Natural killer cell (primary cell): ENCODE measurements at regions not wholly inside any gene's neighbourhood (a gene's known extent, or its start where the extent isn't known, plus 50 kb on each side); places are given as distances from the start of the nearest gene placed in this dataset.

Experiments
- ATAC-seq, 3 donors: fragments of 150-1000 bp in 2 of 3; fragments of 200-7000 bp in 1 of 3; cut with Tn5 transposase; 1 replicate in 1 of 3; 2 replicates in 2 of 3; pipeline ENCODE4 v1.10.0; 2021; ENCODE audit warnings: mild to moderate bottlenecking in 2 of 3, moderate library complexity in 2 of 3
- DNase-seq, 2 donors: peaks; one replicate each; pipeline versions ENCODE4 v3.0.0 to v3.0.0-alpha.2; 2013 to 2021; ENCODE audit warnings: mixed read lengths in 1 of 2
- H3K27ac ChIP-seq: one replicate; pipeline ENCODE4 v1.5.1; 2013; ENCODE audit warnings: mild to moderate bottlenecking, low read length
- H3K27me3 ChIP-seq: one replicate; pipeline ENCODE4 v1.6.1; 2013; ENCODE audit warnings: low read length; ENCODE audit not compliant: control insufficient read depth, insufficient read depth
- H3K36me3 ChIP-seq: one replicate; pipeline ENCODE4 v1.6.1; 2013; ENCODE audit warnings: low read length; ENCODE audit not compliant: control insufficient read depth, insufficient read depth
- H3K4me1 ChIP-seq: one replicate; pipeline ENCODE4 v1.6.1; 2013; ENCODE audit warnings: low read length; ENCODE audit not compliant: control insufficient read depth, insufficient read depth
- H3K4me3 ChIP-seq: one replicate; pipeline ENCODE4 v1.5.1; 2013; ENCODE audit warnings: low read length
- H3K9me3 ChIP-seq: one replicate; pipeline ENCODE4 v1.6.1; 2013; ENCODE audit warnings: low read length; ENCODE audit not compliant: control insufficient read depth, insufficient read depth
- H3K27ac Mint-ChIP-seq, 2 donors: one replicate each; pipeline ENCODE4 v1.8.0; 2022; ENCODE audit warnings: mild to moderate bottlenecking in 2 of 2, mixed read lengths in 2 of 2, moderate library complexity in 1 of 2
- H3K27me3 Mint-ChIP-seq, 2 donors: one replicate each; pipeline ENCODE4 v1.8.0; 2022; ENCODE audit warnings: low read depth in 2 of 2, mixed read lengths in 2 of 2
- H3K36me3 Mint-ChIP-seq: one replicate; pipeline ENCODE4 v1.8.0; 2022; ENCODE audit warnings: mixed read lengths
- H3K4me1 Mint-ChIP-seq, 2 donors: one replicate each; pipeline ENCODE4 v1.8.0; 2022; ENCODE audit warnings: mixed read lengths in 2 of 2
- H3K4me3 Mint-ChIP-seq: one replicate; pipeline ENCODE4 v1.8.0; 2022; ENCODE audit warnings: mild to moderate bottlenecking, moderate library complexity, mixed read lengths
- H3K9me3 Mint-ChIP-seq, 2 donors: one replicate each; pipeline ENCODE4 v1.8.0; 2022; ENCODE audit warnings: mixed read lengths in 2 of 2
- CTCF ChIP-seq: fragments of 200-600 bp; IDR thresholded peaks from one replicate; pipeline ENCODE4 v1.8.0; 2022; ENCODE audit warnings: antibody characterized with exemption
- whole genome bisulfite sequencing: methylation state at CpG from one replicate; pipeline ENCODE4 v1.1.7; 2013; ENCODE audit warnings: missing lambda C conversion rate; ENCODE audit not compliant: insufficient coverage; 5-methylcytosine and 5-hydroxymethylcytosine counted together
- intact Hi-C: fragments of 100-400 bp; cut with micrococcal nuclease; formaldehyde crosslinking; loops from one replicate; pipeline ENCODE4 v1.14.2; 2022

- Mint-ChIP-seq H3K4me1 (peaks cover 9 to 10% of the 10 kb centered on the region in 2 donors), H3K4me3 (no peak overlapping the region), H3K27ac (no peak overlapping the region), H3K9me3 (no peaks in the 10 kb centered on the region), H3K36me3 (no peaks in the 10 kb centered on the region), H3K27me3 (no peaks in the 10 kb centered on the region)
- H3K4me1 ChIP-seq: peaks cover 2% of the 10 kb centered on the region
- ATAC-seq: no peak
- H3K27me3 ChIP-seq: no peaks in the 10 kb centered on the region
- 90% methylated on average over 2 of the region's 2 CpGs for WGBS
- no peak overlapping the region for H3K4me3 ChIP-seq
- H3K9me3 ChIP-seq: no peaks in the 10 kb centered on the region
- H3K36me3 ChIP-seq: no peaks in the 10 kb centered on the region
- intact Hi-C loops: no loop called here
- no peak for DNase-seq
- no peak overlapping the region for H3K27ac ChIP-seq
- no peak for TF ChIP-seq CTCF
Observed at GRCh38 chr12:47419497-47419896, 286.3 kb downstream of the RPAP3 start.

- Histone ChIP-seq H3K36me3 (no peaks in the 10 kb centered on the region), H3K4me3 (no peak overlapping the region), H3K9me3 (no peaks in the 10 kb centered on the region), H3K27me3 (no peaks in the 10 kb centered on the region), H3K27ac (no peak overlapping the region), H3K4me1 (peaks cover 3% of the 10 kb centered on the region)
- no peak for DNase-seq
- Mint-ChIP-seq H3K27ac (no peak overlapping the region), H3K4me3 (no peak overlapping the region), H3K27me3 (no peaks in the 10 kb centered on the region), H3K36me3 (no peaks in the 10 kb centered on the region), H3K4me1 (peaks cover 19 to 21% of the 10 kb centered on the region in 2 donors), H3K9me3 (no peaks in the 10 kb centered on the region)
- ATAC-seq: no peak
- intact Hi-C loops: no loop called here
- TF ChIP-seq CTCF: no peak
- WGBS: 100% methylated on average over 1 of the region's 1 CpG
Observed at GRCh38 chr12:47417955-47418354, 287.9 kb downstream of the RPAP3 start.

- H3K4me1 ChIP-seq: peaks cover 3% of the 10 kb centered on the region
- no peaks in the 10 kb centered on the region for H3K36me3 Mint-ChIP-seq
- no peaks in the 10 kb centered on the region for H3K9me3 ChIP-seq
- H3K27me3 ChIP-seq: no peaks in the 10 kb centered on the region
- H3K27ac ChIP-seq: no peak overlapping the region
- 87% methylated on average over 6 of the region's 6 CpGs for WGBS
- ATAC-seq: no peak
- no peaks in the 10 kb centered on the region for H3K36me3 ChIP-seq
- H3K27me3 Mint-ChIP-seq: no peaks in the 10 kb centered on the region
- no peak for TF ChIP-seq CTCF
- no peak for DNase-seq
- peaks cover 21 to 25% of the 10 kb centered on the region in 2 donors for H3K4me1 Mint-ChIP-seq
- no peaks in the 10 kb centered on the region for H3K9me3 Mint-ChIP-seq
- no peak overlapping the region for H3K4me3 Mint-ChIP-seq
- no peak overlapping the region for H3K4me3 ChIP-seq
- intact Hi-C loops: no loop called here
- no peak overlapping the region for H3K27ac Mint-ChIP-seq
Observed at GRCh38 chr12:47417121-47417520, 288.7 kb downstream of the RPAP3 start.

- H3K27ac Mint-ChIP-seq: peak overlapping the region; percentile 29 to 70
- no peaks in the 10 kb centered on the region for H3K27me3 Mint-ChIP-seq
- no peak overlapping the region for H3K27ac ChIP-seq
- H3K4me3 Mint-ChIP-seq: no peak overlapping the region
- DNase-seq (no peak), ATAC-seq (peak in 2 of 3 donors; percentile 11 to 16)
- no peaks in the 10 kb centered on the region for H3K36me3 ChIP-seq
- no peaks in the 10 kb centered on the region for H3K36me3 Mint-ChIP-seq
- H3K4me1 ChIP-seq: peaks cover 3% of the 10 kb centered on the region
- intact Hi-C loops: no loop called here
- no peaks in the 10 kb centered on the region for H3K27me3 ChIP-seq
- TF ChIP-seq CTCF: no peak
- H3K4me3 ChIP-seq: no peak overlapping the region
- H3K4me1 Mint-ChIP-seq: peaks cover 21 to 25% of the 10 kb centered on the region in 2 donors
- H3K9me3 Mint-ChIP-seq: no peaks in the 10 kb centered on the region
- H3K9me3 ChIP-seq: no peaks in the 10 kb centered on the region
- WGBS: 46% methylated on average over 4 of the region's 4 CpGs
Observed at GRCh38 chr12:47415054-47415453, 290.8 kb downstream of the RPAP3 start.
